ENCODE measurements at regions not wholly inside any gene's neighbourhood (a gene's known extent, or its start where the extent isn't known, plus 50 kb on each side); places are given as distances from the start of the nearest gene placed in this dataset.

DNA sequence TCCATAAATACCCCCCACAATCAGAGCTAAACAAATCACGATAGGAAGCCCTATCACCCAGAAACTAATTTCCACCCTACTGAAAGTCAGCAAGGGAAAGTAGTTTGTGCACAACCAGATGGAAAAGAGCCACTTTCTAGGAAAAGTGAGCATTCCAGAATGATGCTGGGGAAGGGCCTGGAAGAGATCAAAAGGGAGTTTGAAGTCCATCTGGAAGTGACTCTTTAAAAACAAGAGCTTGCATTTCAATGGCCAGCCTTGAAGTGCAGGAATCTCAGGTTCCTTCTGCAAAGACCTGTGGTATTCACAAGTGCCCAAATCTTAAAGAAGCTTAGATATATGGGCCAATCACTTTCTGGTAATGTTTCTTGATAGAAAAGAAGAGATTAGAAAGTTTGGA lies 97.0 kb upstream of the LDB2 start:
- TF ChIP-seq, protein P1, sequence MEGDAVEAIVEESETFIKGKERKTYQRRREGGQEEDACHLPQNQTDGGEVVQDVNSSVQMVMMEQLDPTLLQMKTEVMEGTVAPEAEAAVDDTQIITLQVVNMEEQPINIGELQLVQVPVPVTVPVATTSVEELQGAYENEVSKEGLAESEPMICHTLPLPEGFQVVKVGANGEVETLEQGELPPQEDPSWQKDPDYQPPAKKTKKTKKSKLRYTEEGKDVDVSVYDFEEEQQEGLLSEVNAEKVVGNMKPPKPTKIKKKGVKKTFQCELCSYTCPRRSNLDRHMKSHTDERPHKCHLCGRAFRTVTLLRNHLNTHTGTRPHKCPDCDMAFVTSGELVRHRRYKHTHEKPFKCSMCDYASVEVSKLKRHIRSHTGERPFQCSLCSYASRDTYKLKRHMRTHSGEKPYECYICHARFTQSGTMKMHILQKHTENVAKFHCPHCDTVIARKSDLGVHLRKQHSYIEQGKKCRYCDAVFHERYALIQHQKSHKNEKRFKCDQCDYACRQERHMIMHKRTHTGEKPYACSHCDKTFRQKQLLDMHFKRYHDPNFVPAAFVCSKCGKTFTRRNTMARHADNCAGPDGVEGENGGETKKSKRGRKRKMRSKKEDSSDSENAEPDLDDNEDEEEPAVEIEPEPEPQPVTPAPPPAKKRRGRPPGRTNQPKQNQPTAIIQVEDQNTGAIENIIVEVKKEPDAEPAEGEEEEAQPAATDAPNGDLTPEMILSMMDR (conservative IDR thresholded peaks at IDR 0.05; ENCODE audit: low read depth, low read length) = no peak
- TF ChIP-seq EZH2 (IDR thresholded peaks at IDR 0.05; ENCODE audit: low read length, unreplicated experiment) = no peak
- no peak for TF ChIP-seq EZH2phosphoT487 (IDR thresholded peaks at IDR 0.05; ENCODE audit: borderline replicate concordance, low read length)
- intact Hi-C loops (cut with micrococcal nuclease) = no loop called here
- DNase-seq (no peak), ATAC-seq (no peak)
- BruUV-seq (replicated peaks) = no TSS peak
- Histone ChIP-seq H3K4me2 (ENCODE audit: low read length) (no peak overlapping the region), H4K20me1 (ENCODE audit: low read length) (no peaks in the 10 kb centered on the region), H3K9me2 (replicated peaks; ENCODE audit: low read length) (no peaks in the 10 kb centered on the region), H2AFZ (ENCODE audit: low read length) (no peak overlapping the region), H3K4me3 (ENCODE audit: low read length) (no peak overlapping the region), H3K27me3 (ENCODE audit: low read length) (no peaks in the 10 kb centered on the region), H3K9ac (ENCODE audit: low read length) (no peak overlapping the region), H3K36me3 (ENCODE audit: low read depth, low read length) (no peaks in the 10 kb centered on the region), H3K27ac (ENCODE audit: low read length) (no peak overlapping the region), H3K9me3 (ENCODE audit: low read length) (no peaks in the 10 kb centered on the region), H3F3A (ENCODE audit: low read length, unreplicated experiment) (no peaks in the 10 kb centered on the region), H3K79me2 (ENCODE audit: low read length) (no peaks in the 10 kb centered on the region), H3K4me1 (ENCODE audit: insufficient read depth, low read length) (no peaks in the 10 kb centered on the region)
- ChIA-PET CTCF (no interaction called here), POLR2A (ENCODE audit: unreplicated experiment) (no interaction called here)

DNA sequence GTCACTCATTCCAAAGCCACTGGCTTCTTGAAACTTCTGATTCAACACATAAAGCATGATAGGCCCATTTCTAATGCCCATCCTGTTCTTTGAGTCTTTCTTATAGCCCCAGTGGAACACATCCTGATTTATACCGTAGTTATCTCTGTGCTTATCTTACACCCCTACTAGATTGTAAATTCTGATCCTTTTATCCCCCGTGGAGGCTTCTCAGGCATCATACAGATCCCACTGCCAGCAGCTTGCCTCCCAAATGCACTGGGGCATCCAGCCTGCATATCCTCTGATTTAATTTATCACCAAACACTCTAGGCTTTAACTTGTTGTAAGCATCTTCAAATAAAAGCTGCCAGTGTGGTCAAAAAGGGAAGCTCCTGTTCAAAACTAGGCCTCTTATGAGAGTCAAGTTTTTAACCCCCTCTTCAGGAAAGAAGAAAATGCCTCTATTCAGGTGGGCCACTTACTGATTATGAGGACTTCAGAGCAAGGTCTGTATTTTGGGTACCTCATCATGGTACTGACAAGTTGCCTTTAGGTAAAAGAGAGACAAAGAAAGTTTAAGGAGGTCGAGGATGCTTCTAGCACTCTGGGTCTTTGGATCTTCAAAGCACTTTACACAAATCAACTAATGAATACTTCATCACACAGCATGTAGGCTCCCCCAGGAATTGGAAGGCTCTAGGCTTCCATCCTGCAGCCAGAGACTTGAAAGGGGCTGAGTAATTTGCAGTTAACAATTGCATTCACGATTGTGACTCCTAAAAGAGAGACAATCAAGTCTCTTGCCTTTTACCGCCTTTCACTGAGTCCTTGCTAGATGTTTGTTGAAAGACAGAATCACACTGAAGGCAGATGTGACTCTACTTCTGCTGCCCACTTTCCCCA lies 95.8 kb upstream of the LDB2 start:
- TF ChIP-seq, protein P1 (conservative IDR thresholded peaks at IDR 0.05; ENCODE audit: low read depth, low read length) = no peak
- TF ChIP-seq EZH2 (IDR thresholded peaks at IDR 0.05; ENCODE audit: low read length, unreplicated experiment) = no peak
- no peak for TF ChIP-seq EZH2phosphoT487 (IDR thresholded peaks at IDR 0.05; ENCODE audit: borderline replicate concordance, low read length)
- Histone ChIP-seq H3K4me1 (ENCODE audit: insufficient read depth, low read length) (no peaks in the 10 kb centered on the region), H3K27ac (ENCODE audit: low read length) (no peak overlapping the region), H3K9ac (ENCODE audit: low read length) (no peak overlapping the region), H3K9me3 (ENCODE audit: low read length) (no peaks in the 10 kb centered on the region), H3K79me2 (ENCODE audit: low read length) (no peaks in the 10 kb centered on the region), H3K27me3 (ENCODE audit: low read length) (no peaks in the 10 kb centered on the region), H3K4me3 (ENCODE audit: low read length) (no peak overlapping the region), H3K9me2 (replicated peaks; ENCODE audit: low read length) (no peaks in the 10 kb centered on the region), H3K36me3 (ENCODE audit: low read depth, low read length) (no peaks in the 10 kb centered on the region), H3F3A (ENCODE audit: low read length, unreplicated experiment) (no peaks in the 10 kb centered on the region), H2AFZ (ENCODE audit: low read length) (no peak overlapping the region), H4K20me1 (ENCODE audit: low read length) (no peaks in the 10 kb centered on the region), H3K4me2 (ENCODE audit: low read length) (no peak overlapping the region)
- ATAC-seq (no peak), DNase-seq (no peak)
- BruUV-seq (replicated peaks) = no TSS peak
- ChIA-PET POLR2A (ENCODE audit: unreplicated experiment) (no interaction called here), CTCF (interaction anchor here (0.6 kb wide), 1 partner anchor 453 kb away, joined by 3 read pairs; no protein-coding TSS in a partner anchor)
- intact Hi-C loops (cut with micrococcal nuclease) = no loop called here

DNA sequence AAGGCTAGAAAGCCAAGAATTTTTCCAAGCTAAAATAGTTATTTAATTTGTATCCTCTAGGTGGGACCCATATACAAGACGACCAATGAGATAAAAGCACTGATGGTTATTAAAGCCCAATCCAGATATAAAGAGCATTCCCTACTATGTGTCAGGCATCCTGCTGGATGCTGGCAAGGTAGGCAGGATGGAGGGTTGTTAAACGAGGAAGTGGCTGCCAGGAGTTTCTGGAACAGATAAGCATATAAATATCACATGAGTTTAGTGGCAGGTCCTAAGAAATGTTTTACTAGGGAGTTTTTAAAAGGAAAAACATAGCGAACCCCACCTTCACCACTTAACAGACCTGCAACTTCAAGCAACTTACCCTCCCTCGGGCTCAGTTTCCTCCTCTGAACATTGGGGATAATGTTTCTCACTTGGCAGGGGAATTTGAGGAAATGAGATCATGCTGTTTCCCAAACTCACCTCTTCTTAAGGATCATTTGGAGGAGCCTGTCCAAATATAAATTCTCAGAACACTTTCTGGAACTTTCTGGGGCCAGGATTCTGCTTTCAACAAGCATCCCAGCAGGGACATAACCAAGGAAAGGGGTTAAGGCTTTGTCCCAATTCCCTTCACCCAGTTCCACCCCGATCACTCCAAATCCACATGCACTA lies 94.3 kb upstream of the LDB2 start:
- Histone ChIP-seq H2AFZ (ENCODE audit: low read length) (no peak overlapping the region), H3K4me2 (ENCODE audit: low read length) (no peak overlapping the region), H3K9ac (ENCODE audit: low read length) (no peak overlapping the region), H3K36me3 (ENCODE audit: low read depth, low read length) (no peaks in the 10 kb centered on the region), H3K4me3 (ENCODE audit: low read length) (no peak overlapping the region), H3K9me2 (replicated peaks; ENCODE audit: low read length) (no peaks in the 10 kb centered on the region), H3F3A (ENCODE audit: low read length, unreplicated experiment) (no peaks in the 10 kb centered on the region), H4K20me1 (ENCODE audit: low read length) (no peaks in the 10 kb centered on the region), H3K9me3 (ENCODE audit: low read length) (no peaks in the 10 kb centered on the region), H3K27me3 (ENCODE audit: low read length) (no peaks in the 10 kb centered on the region), H3K79me2 (ENCODE audit: low read length) (no peaks in the 10 kb centered on the region), H3K27ac (ENCODE audit: low read length) (no peak overlapping the region), H3K4me1 (ENCODE audit: insufficient read depth, low read length) (no peaks in the 10 kb centered on the region)
- ATAC-seq (no peak), DNase-seq (no peak)
- intact Hi-C loops (cut with micrococcal nuclease) = no loop called here
- TF ChIP-seq EZH2 (IDR thresholded peaks at IDR 0.05; ENCODE audit: low read length, unreplicated experiment) = no peak
- TF ChIP-seq EZH2phosphoT487 (IDR thresholded peaks at IDR 0.05; ENCODE audit: borderline replicate concordance, low read length) = no peak
- TF ChIP-seq, protein P1 (conservative IDR thresholded peaks at IDR 0.05; ENCODE audit: low read depth, low read length) = no peak
- BruUV-seq (replicated peaks) = no TSS peak
- ChIA-PET CTCF (no interaction called here), POLR2A (ENCODE audit: unreplicated experiment) (no interaction called here)
